ENCODE measurements at regions not wholly inside any gene's neighbourhood (a gene's known extent, or its start where the extent isn't known, plus 50 kb on each side); places are given as distances from the start of the nearest gene placed in this dataset.

DNA sequence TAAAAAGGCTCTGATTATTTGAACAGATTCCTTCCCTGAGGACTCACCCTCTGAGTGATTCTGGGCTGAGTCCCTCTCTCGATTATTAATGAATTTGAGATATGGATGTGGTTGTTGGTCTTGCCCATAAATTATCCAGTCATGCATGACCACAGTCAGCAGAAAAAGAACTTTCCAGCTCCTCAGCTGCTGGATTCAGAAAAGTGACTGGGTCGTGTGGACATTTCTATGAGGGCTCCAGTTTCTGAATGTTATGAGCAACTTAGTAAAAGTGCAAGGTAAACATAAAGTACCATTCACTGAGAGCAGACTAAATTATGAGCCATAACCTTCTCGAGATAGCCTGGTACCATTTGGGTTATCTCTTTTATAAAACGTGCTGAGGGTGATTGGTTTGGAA, 100.1 kb upstream of the CLDN10 start:
- H3K4me1 ChIP-seq, result no peaks in the 10 kb centered on the region

DNA sequence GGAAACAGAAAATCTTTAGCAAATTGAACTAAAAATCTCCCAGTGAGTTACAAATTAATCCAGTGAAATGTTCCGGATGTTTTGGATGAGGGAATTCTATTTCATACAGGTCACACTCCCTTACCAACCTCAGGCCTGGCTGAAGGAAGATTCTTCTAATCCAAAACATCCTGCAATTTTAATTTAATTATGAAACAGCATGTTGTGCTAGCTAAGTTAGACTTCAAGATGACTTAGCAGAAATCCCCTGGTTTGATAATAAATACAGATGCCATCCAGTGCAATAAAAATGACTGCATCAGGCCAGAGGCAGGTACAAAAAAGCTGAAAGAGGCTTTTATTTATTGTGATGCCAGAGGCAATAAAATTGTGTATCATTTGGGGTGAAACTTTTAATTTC, 96.7 kb upstream of the CLDN10 start:
- Histone ChIP-seq H3K4me2 (no peak overlapping the region), H3K4me1 (no peaks in the 10 kb centered on the region), H3K27me3 (no peaks in the 10 kb centered on the region), H3K4me3 (no peak overlapping the region), H3K27ac (no peak overlapping the region), H4K20me1 (ENCODE audit: low read depth) (no peaks in the 10 kb centered on the region), H3K36me3 (no peaks in the 10 kb centered on the region), H3K79me2 (ENCODE audit: low read depth) (no peaks in the 10 kb centered on the region), H2AFZ (replicated peaks) (no peak overlapping the region), H3K9me3 (ENCODE audit: low read depth) (peaks cover 7% of the 10 kb centered on the region), H3K9ac (no peak overlapping the region), H3F3A (ENCODE audit: low read depth) (no peaks in the 10 kb centered on the region)
- Mint-ChIP-seq H3K4me1 (no peaks in the 10 kb centered on the region), H3K4me3 (no peak overlapping the region), H3K36me3 (peaks cover 3% of the 10 kb centered on the region), H3K27me3 (ENCODE audit: insufficient read depth, low read depth) (peaks cover 8% of the 10 kb centered on the region), H3K9me3 (peaks cover 23% of the 10 kb centered on the region), H3K27ac (no peak overlapping the region)
- no peak for DNase-seq (ENCODE audit: low spot score)
- TF ChIP-seq EZH2 (IDR thresholded peaks at IDR 0.05) (no peak), EZH2phosphoT487 (IDR thresholded peaks at IDR 0.05) (no peak)
- TF ChIP-seq, protein P1, sequence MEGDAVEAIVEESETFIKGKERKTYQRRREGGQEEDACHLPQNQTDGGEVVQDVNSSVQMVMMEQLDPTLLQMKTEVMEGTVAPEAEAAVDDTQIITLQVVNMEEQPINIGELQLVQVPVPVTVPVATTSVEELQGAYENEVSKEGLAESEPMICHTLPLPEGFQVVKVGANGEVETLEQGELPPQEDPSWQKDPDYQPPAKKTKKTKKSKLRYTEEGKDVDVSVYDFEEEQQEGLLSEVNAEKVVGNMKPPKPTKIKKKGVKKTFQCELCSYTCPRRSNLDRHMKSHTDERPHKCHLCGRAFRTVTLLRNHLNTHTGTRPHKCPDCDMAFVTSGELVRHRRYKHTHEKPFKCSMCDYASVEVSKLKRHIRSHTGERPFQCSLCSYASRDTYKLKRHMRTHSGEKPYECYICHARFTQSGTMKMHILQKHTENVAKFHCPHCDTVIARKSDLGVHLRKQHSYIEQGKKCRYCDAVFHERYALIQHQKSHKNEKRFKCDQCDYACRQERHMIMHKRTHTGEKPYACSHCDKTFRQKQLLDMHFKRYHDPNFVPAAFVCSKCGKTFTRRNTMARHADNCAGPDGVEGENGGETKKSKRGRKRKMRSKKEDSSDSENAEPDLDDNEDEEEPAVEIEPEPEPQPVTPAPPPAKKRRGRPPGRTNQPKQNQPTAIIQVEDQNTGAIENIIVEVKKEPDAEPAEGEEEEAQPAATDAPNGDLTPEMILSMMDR (IDR thresholded peaks at IDR 0.05), result no peak

More for the DNA sequence above, 100.1 kb upstream of the CLDN10 start:
- Mint-ChIP-seq H3K4me1 (peaks cover 5% of the 10 kb centered on the region), H3K4me3 (no peak overlapping the region), H3K27ac (no peak overlapping the region), H3K27me3 (ENCODE audit: insufficient read depth, low read depth) (peaks cover 10% of the 10 kb centered on the region), H3K9me3 (no peaks in the 10 kb centered on the region), H3K36me3 (no peaks in the 10 kb centered on the region)
- Histone ChIP-seq H3F3A (ENCODE audit: low read depth) (peaks cover 4% of the 10 kb centered on the region), H3K79me2 (ENCODE audit: low read depth) (no peaks in the 10 kb centered on the region), H3K27ac (no peak overlapping the region), H3K4me3 (no peak overlapping the region), H3K9me3 (ENCODE audit: low read depth) (no peaks in the 10 kb centered on the region), H3K27me3 (no peaks in the 10 kb centered on the region), H3K9ac (no peak overlapping the region), H4K20me1 (ENCODE audit: low read depth) (no peaks in the 10 kb centered on the region), H3K36me3 (no peaks in the 10 kb centered on the region), H2AFZ (replicated peaks) (no peak overlapping the region), H3K4me2 (no peak overlapping the region)
- no peak for DNase-seq (ENCODE audit: low spot score)
- TF ChIP-seq EZH2 (IDR thresholded peaks at IDR 0.05), result no peak
- TF ChIP-seq, protein P1 (IDR thresholded peaks at IDR 0.05), result no peak
- TF ChIP-seq EZH2phosphoT487 (IDR thresholded peaks at IDR 0.05), result no peak

DNA sequence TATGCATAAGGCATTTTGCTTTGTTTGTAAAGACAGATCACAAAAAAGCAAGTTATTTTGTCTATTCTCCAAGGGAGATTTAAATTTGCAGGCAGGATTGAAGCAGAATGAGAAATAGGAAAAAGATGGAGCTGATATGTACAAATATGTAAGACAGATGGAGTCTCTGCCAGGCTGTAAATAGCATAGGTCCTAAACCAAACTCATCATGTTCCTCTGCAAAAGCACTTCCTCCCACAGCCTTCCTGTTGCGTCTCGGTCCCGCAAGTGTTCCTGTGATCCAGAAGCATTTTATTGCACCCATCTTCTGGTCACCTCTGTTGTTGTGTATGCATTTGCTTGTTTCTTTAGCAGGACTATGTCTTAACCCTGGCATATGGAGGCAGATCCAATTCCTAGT, 95.7 kb upstream of the CLDN10 start:
- H3K27ac Mint-ChIP-seq, result no peak overlapping the region
- no peak overlapping the region for H2AFZ ChIP-seq (replicated peaks)

More for the DNA sequence above, 95.7 kb upstream of the CLDN10 start:
- Histone ChIP-seq H3K27me3 (no peaks in the 10 kb centered on the region), H3K79me2 (ENCODE audit: low read depth) (no peaks in the 10 kb centered on the region), H3K27ac (no peak overlapping the region), H4K20me1 (ENCODE audit: low read depth) (no peaks in the 10 kb centered on the region), H3F3A (ENCODE audit: low read depth) (no peaks in the 10 kb centered on the region), H3K4me2 (no peak overlapping the region), H3K36me3 (no peaks in the 10 kb centered on the region), H3K9me3 (ENCODE audit: low read depth) (peaks cover 7% of the 10 kb centered on the region), H3K4me3 (no peak overlapping the region), H3K9ac (no peak overlapping the region), H3K4me1 (no peaks in the 10 kb centered on the region)
- Mint-ChIP-seq H3K4me1 (no peaks in the 10 kb centered on the region), H3K9me3 (peaks cover 25% of the 10 kb centered on the region), H3K36me3 (peaks cover 3% of the 10 kb centered on the region), H3K27me3 (ENCODE audit: insufficient read depth, low read depth) (peaks cover 4% of the 10 kb centered on the region), H3K4me3 (no peak overlapping the region)
- DNase-seq (ENCODE audit: low spot score), result no peak
- TF ChIP-seq EZH2phosphoT487 (IDR thresholded peaks at IDR 0.05) (no peak), EZH2 (IDR thresholded peaks at IDR 0.05) (no peak)
- TF ChIP-seq, protein P1 (IDR thresholded peaks at IDR 0.05), result no peak

Data from neural progenitor cell (in vitro differentiated cells).